Thyroid gland (tissue), 4 donors: ENCODE measurements at regions not wholly inside any gene's neighbourhood (a gene's known extent, or its start where the extent isn't known, plus 50 kb on each side); places are given as distances from the start of the nearest gene placed in this dataset.

ENCODE experiments used
- DNase-seq, 2 donors: peaks; one replicate each; pipeline ENCODE4 v3.0.0-alpha.2; 2019
- H3K27ac ChIP-seq, 3 donors: fragments of 200-600 bp; sonication (generic); 1 replicate in 2 of 3; 2 replicates in 1 of 3; pipeline ENCODE4 v1.5.1; 2016 to 2019; ENCODE audit warnings: mild to moderate bottlenecking in 1 of 3, moderate library complexity in 1 of 3
- H3K27me3 ChIP-seq: fragments of 200-600 bp; sonication (generic); one replicate; pipeline ENCODE4 v1.5.1; 2019
- H3K36me3 ChIP-seq, 2 donors: fragments of 200-600 bp; sonication (generic); one replicate each; pipeline ENCODE4 v1.5.1; 2016 to 2019
- H3K4me1 ChIP-seq, 2 donors: fragments of 200-600 bp; sonication (generic); one replicate each; pipeline ENCODE4 v1.5.1; 2017 to 2019
- H3K4me3 ChIP-seq, 3 donors: fragments of 200-600 bp; sonication (generic); replicated peaks in 1 of 3; 1 replicate in 2 of 3; 2 replicates in 1 of 3; pipeline ENCODE4 v1.5.1; 2016; ENCODE audit warnings: mild to moderate bottlenecking in 1 of 3
- H3K9me3 ChIP-seq: fragments of 200-600 bp; sonication (generic); one replicate; pipeline ENCODE4 v1.5.1; 2017
- POLR2A ChIP-seq, 2 donors: fragments of 450-650 bp; IDR thresholded peaks; one replicate each; pipeline ENCODE4 v1.6.1; 2017; ENCODE audit warnings: antibody characterized with exemption in 2 of 2, mild to moderate bottlenecking in 2 of 2, moderate library complexity in 1 of 2
- WGBS, 2 donors: methylation state at CpG; one replicate each; pipeline ENCODE4 v1.1.5; 2017; 5-methylcytosine and 5-hydroxymethylcytosine counted together
- intact Hi-C: fragments of 100-400 bp; cut with DNase I; formaldehyde crosslinking; loops from one replicate; pipeline ENCODE4 v1.15.1; 2023
- TF ChIP-seq, protein P1 (sequence below), 6 experiments: fragments of 200-600 bp in 3 of 6; fragments of 450-650 bp in 3 of 6; sonication (generic) in 3 of 6; IDR thresholded peaks; one replicate each; pipeline ENCODE4 v1.5.1; 2016 to 2019; ENCODE audit warnings: antibody characterized with exemption in 6 of 6, mild to moderate bottlenecking in 2 of 6, inconsistent platforms in 1 of 6, moderate library complexity in 1 of 6

DNA sequence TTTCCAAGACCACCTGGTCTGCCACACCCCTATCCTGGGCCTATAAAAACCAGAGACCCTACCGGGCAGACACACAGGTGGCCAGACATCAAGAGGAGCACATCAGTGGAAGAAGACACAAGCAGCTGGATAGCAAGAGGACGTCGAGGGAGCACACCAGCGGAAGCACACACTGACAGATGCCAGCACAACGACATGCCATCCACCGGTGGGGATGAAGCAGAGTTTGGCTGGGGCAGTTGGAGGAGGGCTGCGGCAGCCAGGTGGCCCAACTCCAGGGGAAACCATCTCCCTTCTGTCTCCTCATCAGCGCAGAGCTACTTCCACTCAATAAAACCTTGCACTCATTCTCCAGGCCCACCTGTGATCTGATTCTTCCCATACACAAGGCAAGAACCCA is 200.6 kb downstream of the PCDH17 start:
- no peak for TF ChIP-seq POLR2A (IDR thresholded peaks at IDR 0.05)
- TF ChIP-seq, protein P1, sequence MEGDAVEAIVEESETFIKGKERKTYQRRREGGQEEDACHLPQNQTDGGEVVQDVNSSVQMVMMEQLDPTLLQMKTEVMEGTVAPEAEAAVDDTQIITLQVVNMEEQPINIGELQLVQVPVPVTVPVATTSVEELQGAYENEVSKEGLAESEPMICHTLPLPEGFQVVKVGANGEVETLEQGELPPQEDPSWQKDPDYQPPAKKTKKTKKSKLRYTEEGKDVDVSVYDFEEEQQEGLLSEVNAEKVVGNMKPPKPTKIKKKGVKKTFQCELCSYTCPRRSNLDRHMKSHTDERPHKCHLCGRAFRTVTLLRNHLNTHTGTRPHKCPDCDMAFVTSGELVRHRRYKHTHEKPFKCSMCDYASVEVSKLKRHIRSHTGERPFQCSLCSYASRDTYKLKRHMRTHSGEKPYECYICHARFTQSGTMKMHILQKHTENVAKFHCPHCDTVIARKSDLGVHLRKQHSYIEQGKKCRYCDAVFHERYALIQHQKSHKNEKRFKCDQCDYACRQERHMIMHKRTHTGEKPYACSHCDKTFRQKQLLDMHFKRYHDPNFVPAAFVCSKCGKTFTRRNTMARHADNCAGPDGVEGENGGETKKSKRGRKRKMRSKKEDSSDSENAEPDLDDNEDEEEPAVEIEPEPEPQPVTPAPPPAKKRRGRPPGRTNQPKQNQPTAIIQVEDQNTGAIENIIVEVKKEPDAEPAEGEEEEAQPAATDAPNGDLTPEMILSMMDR (IDR thresholded peaks at IDR 0.05): no peak
- Histone ChIP-seq H3K36me3 (no peaks in the 10 kb centered on the region), H3K4me1 (no peaks in the 10 kb centered on the region), H3K27me3 (no peaks in the 10 kb centered on the region), H3K9me3 (no peaks in the 10 kb centered on the region), H3K4me3 (no peak overlapping the region), H3K27ac (no peak overlapping the region)
- no peak for DNase-seq
- intact Hi-C loops: no loop called here
- WGBS, 2 donors: 97 to 98% methylated on average over 8 of the region's 8 CpGs

- intact Hi-C loops: no loop called here
- H3K4me3 ChIP-seq: no peak overlapping the region
- no peak for DNase-seq
- H3K27me3 ChIP-seq: no peaks in the 10 kb centered on the region
- no peaks in the 10 kb centered on the region for H3K4me1 ChIP-seq
- no peaks in the 10 kb centered on the region for H3K9me3 ChIP-seq
- no peaks in the 10 kb centered on the region for H3K36me3 ChIP-seq
- H3K27ac ChIP-seq: no peak overlapping the region
- TF ChIP-seq, protein P1 (IDR thresholded peaks at IDR 0.05): no peak
- no peak for TF ChIP-seq POLR2A (IDR thresholded peaks at IDR 0.05)
These were observed 206.3 kb downstream of the PCDH17 start for GRCh38 chr13:57837801-57838200.

DNA sequence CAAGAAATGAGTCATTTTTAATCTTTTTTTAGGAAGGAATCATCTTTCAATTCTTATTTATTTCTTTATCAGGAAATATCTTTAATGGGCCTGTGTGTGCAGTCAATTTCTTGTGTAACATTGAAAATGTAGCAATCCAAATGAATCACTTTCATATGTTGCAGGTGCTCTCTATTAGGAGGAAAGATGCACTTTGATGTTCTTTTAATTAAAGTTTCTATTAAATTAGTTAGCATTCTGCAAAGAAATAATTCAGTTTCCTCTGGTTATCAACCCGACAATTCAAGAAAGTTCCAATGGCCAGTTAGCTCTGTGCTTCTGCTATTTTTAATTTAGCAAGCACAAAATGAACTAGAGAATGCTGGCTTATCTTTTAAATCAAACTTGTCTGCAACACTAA is 212.0 kb downstream of the PCDH17 start:
- no peak overlapping the region for H3K27ac ChIP-seq
- TF ChIP-seq, protein P1 (IDR thresholded peaks at IDR 0.05): no peak
- TF ChIP-seq POLR2A (IDR thresholded peaks at IDR 0.05): no peak
- H3K27me3 ChIP-seq: no peaks in the 10 kb centered on the region
- intact Hi-C loops: no loop called here
- no peak overlapping the region for H3K4me3 ChIP-seq
- WGBS, 2 donors: 86 to 94% methylated on average over 1 of the region's 1 CpG
- H3K36me3 ChIP-seq: no peaks in the 10 kb centered on the region
- no peak for DNase-seq
- no peaks in the 10 kb centered on the region for H3K9me3 ChIP-seq
- H3K4me1 ChIP-seq: no peaks in the 10 kb centered on the region

DNA sequence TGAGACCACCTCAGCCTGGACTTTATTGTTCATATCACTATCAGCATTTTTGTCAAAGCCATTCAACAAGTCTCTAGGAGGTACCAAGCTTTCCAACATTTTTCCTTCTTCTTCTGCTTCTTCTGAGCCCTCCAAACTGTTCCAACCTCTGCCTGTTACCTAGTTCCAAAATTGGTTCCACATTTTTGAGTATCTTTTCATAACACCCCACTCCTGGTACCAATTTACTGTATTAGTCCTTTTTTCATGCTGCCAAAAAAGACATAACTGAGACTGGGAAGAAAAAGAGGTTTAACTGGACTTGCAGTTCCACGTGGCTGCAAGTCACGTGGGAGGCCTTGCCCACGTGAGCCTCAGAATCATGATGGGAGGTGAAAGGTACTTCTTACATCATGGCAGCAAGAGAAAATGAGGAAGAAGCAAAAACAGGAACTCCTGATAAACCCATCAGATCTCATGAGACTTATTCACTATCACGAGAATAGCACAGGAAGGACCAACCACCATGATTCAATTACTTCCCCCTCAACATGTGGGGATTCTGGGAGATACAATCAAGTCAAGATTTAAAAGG is 215.1 kb downstream of the PCDH17 start:
- no peak overlapping the region for H3K27ac ChIP-seq
- no peaks in the 10 kb centered on the region for H3K9me3 ChIP-seq
- intact Hi-C loops: no loop called here
- no peak for DNase-seq
- H3K4me1 ChIP-seq: no peaks in the 10 kb centered on the region
- 86 to 93% methylated on average over 4 of the region's 4 CpGs for WGBS, 2 donors
- H3K36me3 ChIP-seq: no peaks in the 10 kb centered on the region
- H3K27me3 ChIP-seq: no peaks in the 10 kb centered on the region
- TF ChIP-seq POLR2A (IDR thresholded peaks at IDR 0.05): no peak
- TF ChIP-seq, protein P1 (IDR thresholded peaks at IDR 0.05): no peak
- H3K4me3 ChIP-seq: no peak overlapping the region

DNA sequence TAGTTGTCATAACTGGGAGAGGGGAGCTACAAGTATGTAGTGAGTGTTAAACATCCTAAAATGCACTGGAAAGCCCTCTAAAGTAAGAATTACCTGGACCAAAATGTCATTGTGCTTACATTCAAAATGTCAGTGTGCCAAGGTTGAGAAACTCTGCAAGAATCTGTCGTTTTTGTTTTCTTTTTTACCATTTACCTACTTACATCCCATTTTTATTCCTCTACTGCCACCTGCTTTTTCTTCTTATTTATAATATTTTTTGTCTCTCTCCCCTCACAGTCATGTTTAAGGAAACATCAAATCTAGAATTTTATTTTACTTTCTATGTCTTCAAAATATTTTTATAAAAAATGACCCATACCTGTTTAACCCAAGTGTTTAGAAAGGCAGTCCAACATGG is 226.4 kb downstream of the PCDH17 start:
- Histone ChIP-seq H3K27me3 (no peaks in the 10 kb centered on the region), H3K36me3 (no peaks in the 10 kb centered on the region), H3K4me1 (no peaks in the 10 kb centered on the region), H3K9me3 (no peaks in the 10 kb centered on the region), H3K4me3 (no peak overlapping the region), H3K27ac (no peak overlapping the region)
- intact Hi-C loops: no loop called here
- 20 to 21% methylated on average over 1 of the region's 1 CpG for WGBS, 2 donors
- no peak for TF ChIP-seq POLR2A (IDR thresholded peaks at IDR 0.05)
- TF ChIP-seq, protein P1 (IDR thresholded peaks at IDR 0.05): no peak
- no peak for DNase-seq
